Chondrocyte (in vitro differentiated cells): ENCODE measurements at regions not wholly inside any gene's neighbourhood (a gene's known extent, or its start where the extent isn't known, plus 50 kb on each side); places are given as distances from the start of the nearest gene placed in this dataset.
"Not testable (repeated sequence)": the region's sequence is repeated elsewhere in the genome, so short reads cannot be mapped to it uniquely, and the experiment has no call there.

Experiments
- DNase-seq: peaks from one replicate; pipeline ENCODE4 v3.0.0; 2021; ENCODE audit warnings: mixed read lengths, low spot score
- H3K27ac Mint-ChIP-seq: one replicate; pipeline ENCODE4 v1.8.0; 2021; ENCODE audit warnings: mild to moderate bottlenecking, moderate library complexity, mixed read lengths; ENCODE audit not compliant: unreplicated experiment
- H3K27me3 Mint-ChIP-seq: 2 replicates; pipeline ENCODE4 v1.8.0; 2021; ENCODE audit warnings: low read depth, mixed read lengths
- H3K36me3 Mint-ChIP-seq: 2 replicates; pipeline ENCODE4 v1.8.0; 2021; ENCODE audit warnings: low read depth, mixed read lengths
- H3K4me1 Mint-ChIP-seq: 2 replicates; pipeline ENCODE4 v1.8.0; 2021; ENCODE audit warnings: low read depth, mild to moderate bottlenecking, mixed read lengths
- H3K4me3 Mint-ChIP-seq: one replicate; pipeline ENCODE4 v1.8.0; 2021; ENCODE audit warnings: mild to moderate bottlenecking, moderate library complexity, mixed read lengths; ENCODE audit not compliant: unreplicated experiment
- H3K9me3 Mint-ChIP-seq: 2 replicates; pipeline ENCODE4 v1.8.0; 2021; ENCODE audit warnings: low read depth, mixed read lengths
- CTCF ChIP-seq: fragments of 200-600 bp; sonication (generic); IDR thresholded peaks from 2 replicates; pipeline ENCODE4 v1.5.0; 2021; ENCODE audit warnings: antibody characterized with exemption, mild to moderate bottlenecking, moderate library complexity

- Mint-ChIP-seq H3K36me3 (no peaks in the 10 kb centered on the region), H3K27me3 (peaks cover 2% of the 10 kb centered on the region), H3K4me3 (no peak overlapping the region), H3K27ac (no peak overlapping the region), H3K4me1 (no peaks in the 10 kb centered on the region), H3K9me3 (no peaks in the 10 kb centered on the region)
- TF ChIP-seq CTCF = no peak
- no peak for DNase-seq
Observed at GRCh38 chr16:63876103-63876502, 1245.8 kb downstream of the CDH11 start.

- H3K27me3 Mint-ChIP-seq, H3K27ac Mint-ChIP-seq, H3K4me1 Mint-ChIP-seq, DNase-seq, H3K4me3 Mint-ChIP-seq, H3K36me3 Mint-ChIP-seq, H3K9me3 Mint-ChIP-seq: not testable (repeated sequence)
Observed at GRCh38 chr16:63860700-63861099, 1261.2 kb downstream of the CDH11 start.

- no peak for TF ChIP-seq CTCF
- no peaks in the 10 kb centered on the region for H3K36me3 Mint-ChIP-seq
Observed at GRCh38 chr16:63856537-63856936, 1265.3 kb downstream of the CDH11 start.

GRCh38 chr16:63850979-63851378 is 1270.9 kb downstream of the CDH11 start:
- no peaks in the 10 kb centered on the region for H3K9me3 Mint-ChIP-seq
- H3K36me3 Mint-ChIP-seq = no peaks in the 10 kb centered on the region
- DNase-seq = no peak
- H3K4me1 Mint-ChIP-seq = no peaks in the 10 kb centered on the region
- no peak overlapping the region for H3K27ac Mint-ChIP-seq
- H3K4me3 Mint-ChIP-seq = no peak overlapping the region
- peaks cover 20% of the 10 kb centered on the region for H3K27me3 Mint-ChIP-seq
- TF ChIP-seq CTCF = no peak

More at GRCh38 chr16:63856537-63856936, 1265.3 kb downstream of the CDH11 start:
- H3K27ac Mint-ChIP-seq = no peak overlapping the region
- no peaks in the 10 kb centered on the region for H3K9me3 Mint-ChIP-seq
- no peaks in the 10 kb centered on the region for H3K4me1 Mint-ChIP-seq
- H3K4me3 Mint-ChIP-seq = no peak overlapping the region
- H3K27me3 Mint-ChIP-seq = peaks cover 18% of the 10 kb centered on the region
- no peak for DNase-seq

- H3K27ac Mint-ChIP-seq = no peak overlapping the region
- no peaks in the 10 kb centered on the region for H3K4me1 Mint-ChIP-seq
- peaks cover 26% of the 10 kb centered on the region for H3K9me3 Mint-ChIP-seq
- H3K27me3 Mint-ChIP-seq = peaks cover 4% of the 10 kb centered on the region
- H3K36me3 Mint-ChIP-seq = peaks cover 5% of the 10 kb centered on the region
- H3K4me3 Mint-ChIP-seq = no peak overlapping the region
- DNase-seq = no peak
- no peak for TF ChIP-seq CTCF
Observed at GRCh38 chr16:63841271-63841670, 1280.6 kb downstream of the CDH11 start.

GRCh38 chr16:63830061-63830460 is 1291.8 kb downstream of the CDH11 start:
- no peaks in the 10 kb centered on the region for H3K9me3 Mint-ChIP-seq
- peaks cover 5% of the 10 kb centered on the region for H3K27me3 Mint-ChIP-seq
- no peak for TF ChIP-seq CTCF
- no peak overlapping the region for H3K4me3 Mint-ChIP-seq
- no peak overlapping the region for H3K27ac Mint-ChIP-seq
- no peaks in the 10 kb centered on the region for H3K36me3 Mint-ChIP-seq
- H3K4me1 Mint-ChIP-seq = no peaks in the 10 kb centered on the region
- no peak for DNase-seq
